GM23248 (cell line): ENCODE measurements at regions not wholly inside any gene's neighbourhood (a gene's known extent, or its start where the extent isn't known, plus 50 kb on each side); places are given as distances from the start of the nearest gene placed in this dataset.

Experiments used
- EZH2 ChIP-seq: fragments of 200-600 bp; sonication (generic); IDR thresholded peaks from 2 replicates; pipeline ENCODE4 v1.6.1; 2018; ENCODE audit warnings: antibody characterized with exemption, mild to moderate bottlenecking; ENCODE audit not compliant: insufficient read depth, poor library complexity, severe bottlenecking
- EZH2phosphoT487 ChIP-seq: fragments of 200-600 bp; sonication (generic); IDR thresholded peaks from 2 replicates; pipeline ENCODE4 v1.6.1; 2018; ENCODE audit warnings: antibody characterized with exemption, moderate library complexity, mild to moderate bottlenecking, low read depth; ENCODE audit not compliant: insufficient read depth

- TF ChIP-seq EZH2phosphoT487 (no peak), EZH2 (no peak)
Measured at GRCh38 chr5:28512648-28513047, 1474.3 kb upstream of the CDH9 start.
